Endodermal cell (in vitro differentiated cells): ENCODE measurements at regions not wholly inside any gene's neighbourhood (a gene's known extent, or its start where the extent isn't known, plus 50 kb on each side); places are given as distances from the start of the nearest gene placed in this dataset.

ENCODE experiments used
- DNase-seq: peaks from one replicate; pipeline ENCODE4 v3.0.0-alpha.2; 2017
- H3K27ac ChIP-seq: 2 replicates; pipeline ENCODE4 v1.5.1; 2013; ENCODE audit warnings: mild to moderate bottlenecking, low read depth, low read length, moderate library complexity
- H3K27me3 ChIP-seq: 2 replicates; pipeline ENCODE4 v1.6.1; 2013; ENCODE audit warnings: mild to moderate bottlenecking, low read length, moderate library complexity; ENCODE audit not compliant: insufficient read depth, control insufficient read depth, poor library complexity, severe bottlenecking
- H3K36me3 ChIP-seq: 2 replicates; pipeline ENCODE4 v1.7.0; 2013; ENCODE audit warnings: mild to moderate bottlenecking, low read length, moderate library complexity; ENCODE audit not compliant: control insufficient read depth, insufficient read depth
- H3K4me1 ChIP-seq: one replicate; pipeline ENCODE4 v1.7.0; 2013; ENCODE audit warnings: low read length; ENCODE audit not compliant: control insufficient read depth, insufficient read depth
- H3K4me3 ChIP-seq: 2 replicates; pipeline ENCODE4 v1.5.1; 2013; ENCODE audit warnings: mild to moderate bottlenecking, low read length, moderate library complexity
- H3K9ac ChIP-seq: 2 replicates; pipeline ENCODE4 v1.6.1; 2013; ENCODE audit warnings: mild to moderate bottlenecking, low read length, moderate library complexity; ENCODE audit not compliant: poor library complexity, severe bottlenecking; ENCODE audit errors: extremely low read depth
- H3K9me3 ChIP-seq: 2 replicates; pipeline ENCODE4 v1.6.1; 2013; ENCODE audit warnings: mild to moderate bottlenecking, low read length, moderate library complexity; ENCODE audit not compliant: control insufficient read depth
- H3K27ac Mint-ChIP-seq: 2 replicates; pipeline ENCODE4 v1.8.0; 2020; ENCODE audit warnings: mixed read lengths
- H3K27me3 Mint-ChIP-seq: 2 replicates; pipeline ENCODE4 v1.8.0; 2021; ENCODE audit warnings: mild to moderate bottlenecking, mixed read lengths; ENCODE audit not compliant: insufficient read depth
- H3K36me3 Mint-ChIP-seq: 2 replicates; pipeline ENCODE4 v1.8.0; 2020; ENCODE audit warnings: low read depth, mixed read lengths
- H3K4me1 Mint-ChIP-seq: 2 replicates; pipeline ENCODE4 v1.8.0; 2020; ENCODE audit warnings: mixed read lengths
- H3K4me3 Mint-ChIP-seq: 2 replicates; pipeline ENCODE4 v1.8.0; 2020; ENCODE audit warnings: mild to moderate bottlenecking, moderate library complexity, mixed read lengths
- H3K9me3 Mint-ChIP-seq: 2 replicates; pipeline ENCODE4 v1.8.0; 2020; ENCODE audit warnings: mild to moderate bottlenecking, mixed read lengths
- WGBS, 2 experiments: methylation state at CpG; one replicate each; pipeline versions ENCODE4 v1.1.5 to v1.1.7; 2013; ENCODE audit warnings: missing lambda C conversion rate in 2 of 2, mixed read lengths in 1 of 2; ENCODE audit not compliant: insufficient coverage in 1 of 2, insufficient read length in 1 of 2; 5-methylcytosine and 5-hydroxymethylcytosine counted together
- TF ChIP-seq, protein P1 (sequence below): fragments of 200-600 bp; sonication (generic); conservative IDR thresholded peaks from 2 replicates; pipeline ENCODE4 v1.5.0; 2021; ENCODE audit warnings: antibody characterized with exemption, mild to moderate bottlenecking

DNA sequence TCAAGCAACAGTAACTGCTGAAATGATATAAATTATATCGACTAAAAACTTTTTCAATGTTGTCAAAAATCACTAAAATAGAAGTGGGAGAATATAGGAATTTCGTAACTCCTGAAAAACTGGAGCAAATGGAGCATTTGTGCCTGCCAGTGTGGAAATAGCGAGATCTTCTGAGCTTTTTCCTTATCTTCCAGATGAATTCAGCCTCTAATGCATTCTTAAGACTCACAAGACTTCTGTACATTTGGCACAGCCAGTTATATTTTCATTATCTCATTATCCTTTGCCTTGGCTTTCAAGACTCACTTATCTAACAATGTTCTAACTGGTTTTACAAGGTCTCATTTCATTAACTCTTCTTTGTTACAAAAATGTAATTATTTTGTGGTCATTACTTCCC is 252.4 kb downstream of the GXYLT1 start:
- H3K27me3 Mint-ChIP-seq: no peaks in the 10 kb centered on the region
- H3K4me1 Mint-ChIP-seq: no peaks in the 10 kb centered on the region
- Histone ChIP-seq H3K36me3 (no peaks in the 10 kb centered on the region), H3K9me3 (no peaks in the 10 kb centered on the region), H3K27ac (no peak overlapping the region), H3K4me3 (no peak overlapping the region), H3K27me3 (no peaks in the 10 kb centered on the region), H3K9ac (no peak overlapping the region), H3K4me1 (no peaks in the 10 kb centered on the region)
- no peak overlapping the region for H3K27ac Mint-ChIP-seq
- TF ChIP-seq, protein P1, sequence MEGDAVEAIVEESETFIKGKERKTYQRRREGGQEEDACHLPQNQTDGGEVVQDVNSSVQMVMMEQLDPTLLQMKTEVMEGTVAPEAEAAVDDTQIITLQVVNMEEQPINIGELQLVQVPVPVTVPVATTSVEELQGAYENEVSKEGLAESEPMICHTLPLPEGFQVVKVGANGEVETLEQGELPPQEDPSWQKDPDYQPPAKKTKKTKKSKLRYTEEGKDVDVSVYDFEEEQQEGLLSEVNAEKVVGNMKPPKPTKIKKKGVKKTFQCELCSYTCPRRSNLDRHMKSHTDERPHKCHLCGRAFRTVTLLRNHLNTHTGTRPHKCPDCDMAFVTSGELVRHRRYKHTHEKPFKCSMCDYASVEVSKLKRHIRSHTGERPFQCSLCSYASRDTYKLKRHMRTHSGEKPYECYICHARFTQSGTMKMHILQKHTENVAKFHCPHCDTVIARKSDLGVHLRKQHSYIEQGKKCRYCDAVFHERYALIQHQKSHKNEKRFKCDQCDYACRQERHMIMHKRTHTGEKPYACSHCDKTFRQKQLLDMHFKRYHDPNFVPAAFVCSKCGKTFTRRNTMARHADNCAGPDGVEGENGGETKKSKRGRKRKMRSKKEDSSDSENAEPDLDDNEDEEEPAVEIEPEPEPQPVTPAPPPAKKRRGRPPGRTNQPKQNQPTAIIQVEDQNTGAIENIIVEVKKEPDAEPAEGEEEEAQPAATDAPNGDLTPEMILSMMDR: no peak
- no peaks in the 10 kb centered on the region for H3K36me3 Mint-ChIP-seq
- 96% methylated on average over 2 to 3 of the region's 3 CpGs for WGBS, 2 experiments
- no peak for DNase-seq
- H3K4me3 Mint-ChIP-seq: no peak overlapping the region
- H3K9me3 Mint-ChIP-seq: no peaks in the 10 kb centered on the region

DNA sequence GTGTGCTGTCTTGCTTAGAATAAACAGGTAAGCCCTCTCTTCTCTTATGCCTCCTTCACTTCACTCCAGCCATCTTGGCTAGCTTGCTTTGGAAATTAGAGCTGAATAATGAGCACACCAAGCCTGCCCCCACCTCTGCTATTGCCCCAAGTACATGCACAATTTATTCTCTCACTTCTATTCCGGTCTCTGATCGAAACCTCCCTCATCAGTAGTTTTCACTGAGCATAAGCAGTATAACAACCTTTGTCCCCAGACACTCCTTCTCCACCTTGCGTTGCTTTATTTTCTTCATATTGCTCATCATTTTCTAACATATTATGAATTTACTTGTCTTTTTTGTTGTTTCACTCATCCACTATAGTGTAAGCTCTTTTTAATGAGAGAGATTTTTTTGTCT is 253.4 kb downstream of the GXYLT1 start:
- Histone ChIP-seq H3K4me1 (no peaks in the 10 kb centered on the region), H3K9me3 (no peaks in the 10 kb centered on the region), H3K27ac (no peak overlapping the region), H3K36me3 (no peaks in the 10 kb centered on the region), H3K27me3 (no peaks in the 10 kb centered on the region), H3K4me3 (no peak overlapping the region), H3K9ac (no peak overlapping the region)
- no peaks in the 10 kb centered on the region for H3K9me3 Mint-ChIP-seq
- H3K4me1 Mint-ChIP-seq: no peaks in the 10 kb centered on the region
- no peak overlapping the region for H3K4me3 Mint-ChIP-seq
- H3K36me3 Mint-ChIP-seq: no peaks in the 10 kb centered on the region
- 92 to 100% methylated on average over 2 to 3 of the region's 3 CpGs for WGBS, 2 experiments
- TF ChIP-seq, protein P1: no peak
- H3K27me3 Mint-ChIP-seq: no peaks in the 10 kb centered on the region
- no peak for DNase-seq
- no peak overlapping the region for H3K27ac Mint-ChIP-seq

DNA sequence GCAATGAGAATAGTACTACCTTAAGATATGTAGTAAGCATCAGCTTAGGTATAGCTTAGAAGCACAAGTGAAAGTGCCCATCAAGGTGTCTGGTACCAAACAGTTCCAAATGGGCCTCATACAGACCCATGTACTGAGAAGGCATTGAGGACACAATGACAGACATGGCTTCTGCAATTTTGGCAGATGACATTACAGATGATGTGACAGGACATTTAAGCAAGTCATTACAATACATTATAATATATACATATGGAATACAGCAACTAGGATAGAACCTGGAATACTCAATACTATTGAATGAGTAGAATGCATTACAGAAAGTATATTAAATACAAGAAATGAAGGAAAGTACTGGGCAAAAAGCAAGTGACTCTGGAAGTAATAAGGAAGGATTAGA is 256.4 kb downstream of the GXYLT1 start:
- TF ChIP-seq, protein P1: no peak
- no peaks in the 10 kb centered on the region for H3K27me3 ChIP-seq
- H3K9ac ChIP-seq: no peak overlapping the region
- no peak overlapping the region for H3K4me3 ChIP-seq
- H3K36me3 ChIP-seq: no peaks in the 10 kb centered on the region
- no peaks in the 10 kb centered on the region for H3K27me3 Mint-ChIP-seq
- H3K27ac Mint-ChIP-seq: no peak overlapping the region
- H3K9me3 Mint-ChIP-seq: no peaks in the 10 kb centered on the region
- DNase-seq: no peak
- H3K36me3 Mint-ChIP-seq: no peaks in the 10 kb centered on the region
- H3K27ac ChIP-seq: no peak overlapping the region
- no peaks in the 10 kb centered on the region for H3K4me1 ChIP-seq
- no peaks in the 10 kb centered on the region for H3K4me1 Mint-ChIP-seq
- no peaks in the 10 kb centered on the region for H3K9me3 ChIP-seq
- H3K4me3 Mint-ChIP-seq: no peak overlapping the region
